ENCODE measurements at regions not wholly inside any gene's neighbourhood (a gene's known extent, or its start where the extent isn't known, plus 50 kb on each side); places are given as distances from the start of the nearest gene placed in this dataset.

DNA sequence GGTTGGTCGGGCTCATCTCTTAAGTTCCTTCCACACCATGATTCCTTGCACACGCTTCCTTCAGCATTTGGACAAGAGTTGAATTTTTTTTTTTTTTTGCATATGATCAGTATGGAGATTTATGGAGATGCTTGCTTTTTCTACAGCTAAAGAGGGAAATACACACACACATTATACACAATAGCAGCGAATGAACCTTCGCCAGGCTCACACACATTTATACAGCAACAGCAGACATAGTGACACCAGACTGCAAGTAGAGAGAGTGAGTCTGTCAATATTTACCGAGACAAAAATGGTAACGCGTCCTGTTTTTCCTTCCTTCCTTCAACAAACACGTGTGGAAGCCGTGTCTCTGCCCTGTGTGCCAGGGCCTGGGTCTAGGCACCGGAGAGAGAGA, 897.9 kb downstream of the BCL11B start:
- intact Hi-C loops (cut with micrococcal nuclease) = no loop called here
- H3K27ac ChIP-seq (ENCODE audit: insufficient read depth, low read depth, low read length) = no peak overlapping the region
- H3K9me3 ChIP-seq (replicated peaks; ENCODE audit: control insufficient read depth, insufficient read depth, low read length) = no peaks in the 10 kb centered on the region
- H3K79me2 ChIP-seq (ENCODE audit: control insufficient read depth, insufficient read depth, low read length) = no peaks in the 10 kb centered on the region
- H3K9ac ChIP-seq (replicated peaks; ENCODE audit: extremely low read depth, insufficient read depth, low read length) = no peak overlapping the region
- POLR2A ChIA-PET = no interaction called here
- H3K27me3 ChIP-seq (ENCODE audit: control insufficient read depth in 2 of 2, insufficient read depth in 2 of 2, low read length in 2 of 2) = no peaks in the 10 kb centered on the region
- H3K4me1 ChIP-seq (ENCODE audit: control insufficient read depth, extremely low read depth, insufficient read depth, low read length) = no peaks in the 10 kb centered on the region
- no peak overlapping the region for H2AFZ ChIP-seq (ENCODE audit: low read depth, low read length)
- no peak for FAIRE-seq
- no peaks in the 10 kb centered on the region for H4K20me1 ChIP-seq (replicated peaks; ENCODE audit: control insufficient read depth, extremely low read depth, insufficient read depth, low read length)
- no peaks in the 10 kb centered on the region for H3K9me1 ChIP-seq (replicated peaks; ENCODE audit: control insufficient read depth, extremely low read depth, insufficient read depth, low read length)
- CTCF ChIA-PET = no interaction called here
- no peak overlapping the region for H3K4me2 ChIP-seq (ENCODE audit: insufficient read depth, low read length)
- H3K36me3 ChIP-seq (ENCODE audit: control insufficient read depth in 2 of 2, extremely low read depth in 1 of 2, insufficient read depth in 2 of 2, low read length in 2 of 2) = no peaks in the 10 kb centered on the region
- H3K4me3 ChIP-seq (replicated peaks in 1 of 3; ENCODE audit: insufficient read depth in 1 of 3, low read depth in 1 of 3, low read length in 3 of 3) = no peak overlapping the region
- DNase-seq (ENCODE audit: low read depth, low spot score) = no peak
- dilution Hi-C loops (cut with MboI; ENCODE audit: extremely low pct_ligation_motif_present, low sequenced_read_pairs) = no loop called here
- no TSS peak for BruUV-seq (replicated peaks)
- TF ChIP-seq, protein P1, sequence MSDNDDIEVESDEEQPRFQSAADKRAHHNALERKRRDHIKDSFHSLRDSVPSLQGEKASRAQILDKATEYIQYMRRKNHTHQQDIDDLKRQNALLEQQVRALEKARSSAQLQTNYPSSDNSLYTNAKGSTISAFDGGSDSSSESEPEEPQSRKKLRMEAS (IDR thresholded peaks at IDR 0.05; ENCODE audit: insufficient read depth, insufficient read length) = no peak
- TF ChIP-seq JUN (IDR thresholded peaks at IDR 0.05; ENCODE audit: borderline replicate concordance, insufficient read depth, insufficient read length, low read depth) = no peak
- TF ChIP-seq POLR2AphosphoS5 (IDR thresholded peaks at IDR 0.05; ENCODE audit: insufficient read depth, low read depth, low read length) = no peak
- TF ChIP-seq POLR2A (IDR thresholded peaks at IDR 0.05; ENCODE audit: low read depth, low read length) = no peak
- TF ChIP-seq, protein P2, sequence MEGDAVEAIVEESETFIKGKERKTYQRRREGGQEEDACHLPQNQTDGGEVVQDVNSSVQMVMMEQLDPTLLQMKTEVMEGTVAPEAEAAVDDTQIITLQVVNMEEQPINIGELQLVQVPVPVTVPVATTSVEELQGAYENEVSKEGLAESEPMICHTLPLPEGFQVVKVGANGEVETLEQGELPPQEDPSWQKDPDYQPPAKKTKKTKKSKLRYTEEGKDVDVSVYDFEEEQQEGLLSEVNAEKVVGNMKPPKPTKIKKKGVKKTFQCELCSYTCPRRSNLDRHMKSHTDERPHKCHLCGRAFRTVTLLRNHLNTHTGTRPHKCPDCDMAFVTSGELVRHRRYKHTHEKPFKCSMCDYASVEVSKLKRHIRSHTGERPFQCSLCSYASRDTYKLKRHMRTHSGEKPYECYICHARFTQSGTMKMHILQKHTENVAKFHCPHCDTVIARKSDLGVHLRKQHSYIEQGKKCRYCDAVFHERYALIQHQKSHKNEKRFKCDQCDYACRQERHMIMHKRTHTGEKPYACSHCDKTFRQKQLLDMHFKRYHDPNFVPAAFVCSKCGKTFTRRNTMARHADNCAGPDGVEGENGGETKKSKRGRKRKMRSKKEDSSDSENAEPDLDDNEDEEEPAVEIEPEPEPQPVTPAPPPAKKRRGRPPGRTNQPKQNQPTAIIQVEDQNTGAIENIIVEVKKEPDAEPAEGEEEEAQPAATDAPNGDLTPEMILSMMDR (IDR thresholded peaks at IDR 0.05; ENCODE audit: extremely low read depth in 1 of 2, insufficient read depth in 1 of 2, low read depth in 1 of 2, low read length in 2 of 2) = no peak
- TF ChIP-seq FOS (IDR thresholded peaks at IDR 0.05; ENCODE audit: borderline replicate concordance, insufficient read depth, low read length) = no peak
- TF ChIP-seq EZH2 (IDR thresholded peaks at IDR 0.05; ENCODE audit: borderline replicate concordance, low read depth, low read length, severe bottlenecking) = no peak
- no peak for TF ChIP-seq MYC (IDR thresholded peaks at IDR 0.05; ENCODE audit: low read depth, low read length)
- TF ChIP-seq GATA2 (IDR thresholded peaks at IDR 0.05; ENCODE audit: insufficient read depth, insufficient read length, low read depth, low read length) = no peak
